HG03135 (cell line): ENCODE measurements at regions not wholly inside any gene's neighbourhood (a gene's known extent, or its start where the extent isn't known, plus 50 kb on each side); places are given as distances from the start of the nearest gene placed in this dataset.

Experiments used
- ATAC-seq: cut with Tn5 transposase; IDR thresholded peaks from one replicate; pipeline ENCODE4 v1.9.1; 2021; ENCODE audit warnings: mild to moderate bottlenecking, moderate library complexity; ENCODE audit not compliant: unreplicated experiment

DNA sequence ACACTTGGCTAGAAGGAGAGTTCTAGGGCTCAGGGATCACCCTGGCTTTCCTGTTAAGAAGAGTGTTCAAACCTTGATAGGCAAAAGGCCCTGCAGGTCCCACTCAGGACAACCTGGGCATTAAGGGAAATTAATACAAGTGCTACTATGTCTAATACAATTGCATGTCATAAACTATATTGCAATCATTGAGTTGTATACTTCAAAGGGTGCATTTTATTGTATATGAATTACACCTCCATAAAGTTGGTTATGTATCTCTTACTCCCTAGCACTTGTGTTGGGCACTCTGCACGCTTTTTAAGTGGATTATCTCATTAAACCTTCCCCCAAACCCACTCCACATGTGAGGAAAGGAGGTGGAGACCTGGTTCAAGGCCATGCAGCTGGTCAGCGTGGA, 172.1 kb upstream of the GLI2 start:
- ATAC-seq: no peak

DNA sequence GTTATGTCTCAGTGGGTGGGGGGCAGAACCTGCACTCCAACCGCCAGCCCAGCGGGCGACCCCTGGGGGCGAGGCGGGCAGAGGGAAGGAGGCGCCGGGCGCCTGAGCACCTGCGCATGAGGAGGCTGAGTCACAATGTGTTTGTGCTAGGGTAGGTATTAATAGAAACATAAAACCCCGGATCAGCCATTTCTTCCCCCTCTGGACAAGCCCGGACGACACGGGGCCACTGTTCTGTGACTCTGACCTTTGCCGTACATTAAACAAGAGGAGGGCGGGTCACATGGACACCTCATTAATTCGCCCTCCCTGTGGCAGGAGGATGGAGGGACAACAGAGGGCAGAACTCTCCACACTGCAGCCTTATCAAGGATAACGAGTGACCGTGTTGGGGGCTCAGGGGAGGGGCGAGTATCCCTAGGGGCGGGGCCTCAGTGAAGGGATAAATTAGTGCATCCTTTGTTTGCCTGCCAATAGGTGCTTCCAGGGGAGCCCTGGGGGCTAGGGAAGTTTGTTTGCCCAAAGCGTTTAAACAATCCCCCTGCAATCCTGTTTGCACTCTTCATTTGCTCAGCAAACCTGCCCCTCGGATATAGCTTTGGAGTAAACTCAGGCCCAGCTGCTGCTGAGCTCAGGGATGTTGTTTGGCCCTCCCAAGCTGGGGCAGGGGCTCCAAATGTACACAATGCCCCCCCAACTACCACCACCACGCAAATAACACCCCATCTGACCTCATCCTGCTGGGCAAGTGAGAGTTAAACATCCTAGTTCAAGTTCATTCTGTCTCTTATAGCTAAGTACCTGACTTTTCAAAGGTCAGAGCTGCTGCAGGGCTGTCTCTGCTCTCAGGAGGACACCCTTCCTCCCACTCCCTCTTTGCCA, 171.2 kb upstream of the GLI2 start:
- no peak for ATAC-seq

DNA sequence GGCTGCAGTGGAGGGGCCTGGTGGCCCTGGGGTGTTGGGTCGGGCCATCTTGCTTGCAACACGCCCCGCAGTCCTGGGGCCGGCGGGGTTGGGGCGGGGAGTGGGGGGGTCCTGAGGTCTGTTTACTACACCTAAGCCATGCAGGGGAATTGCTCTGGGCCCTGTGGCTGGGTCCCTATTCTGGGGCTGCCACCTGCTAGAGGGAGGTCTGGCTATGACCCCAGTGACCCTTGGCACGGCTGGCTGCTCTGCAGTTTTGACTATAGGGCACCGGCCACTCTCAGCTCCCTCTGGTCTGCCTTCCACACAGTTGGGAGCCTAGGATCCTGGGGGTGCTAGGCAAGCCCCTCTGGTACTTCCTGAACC, 170.6 kb upstream of the GLI2 start:
- no peak for ATAC-seq

DNA sequence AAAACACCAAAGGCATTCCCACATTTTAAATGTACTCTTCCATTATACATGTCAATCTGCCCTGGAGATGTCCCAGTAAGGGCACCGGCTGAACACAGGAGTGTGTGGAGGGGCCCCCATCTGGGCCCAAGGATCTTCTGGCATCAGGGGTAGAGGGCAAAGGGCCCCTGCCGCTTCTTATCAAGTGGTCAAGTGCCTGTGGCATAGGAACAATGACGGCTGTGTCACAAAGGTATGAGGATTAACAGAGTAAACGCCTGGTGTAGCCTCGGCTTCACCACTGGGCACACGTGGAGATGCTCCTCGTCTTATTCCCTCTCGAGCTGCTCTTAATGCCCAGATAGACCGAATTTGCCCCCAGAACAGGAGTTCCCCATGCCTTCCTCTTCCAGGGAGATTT, 169.7 kb upstream of the GLI2 start:
- ATAC-seq: no peak

DNA sequence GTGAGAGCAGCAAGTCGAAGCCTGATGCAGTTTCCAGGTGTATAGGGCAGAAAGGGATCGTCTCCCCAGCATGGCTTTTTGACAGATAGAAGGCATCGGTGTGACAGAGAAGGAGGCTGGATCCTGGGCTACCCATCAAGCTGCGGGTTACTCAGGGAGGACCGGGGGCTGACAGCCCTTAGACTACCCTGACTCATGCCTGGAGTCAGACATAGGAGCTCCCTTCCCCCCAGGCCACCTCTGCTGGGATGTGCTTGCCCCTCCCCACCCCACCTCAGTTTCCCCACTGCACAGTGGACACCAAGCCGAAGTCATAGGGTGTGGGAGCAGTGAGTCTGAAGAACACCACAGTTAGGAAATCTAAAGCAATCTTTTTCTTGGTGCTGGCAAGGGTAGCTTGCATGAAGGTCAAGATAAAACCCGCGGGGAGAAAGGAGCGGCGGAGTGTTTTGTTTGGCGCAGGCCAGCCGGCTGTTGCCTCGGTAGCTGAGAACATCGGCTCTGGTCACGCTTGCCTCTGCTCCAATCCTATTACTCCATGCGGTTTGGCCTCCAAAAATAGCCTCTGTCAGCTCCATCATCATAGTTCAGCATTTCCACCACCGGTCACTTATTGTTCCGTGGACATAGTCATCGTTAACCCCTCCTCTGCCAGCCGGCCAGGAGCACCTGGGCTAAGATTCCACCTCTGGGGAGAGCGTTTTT, 169.2 kb upstream of the GLI2 start:
- no peak for ATAC-seq

DNA sequence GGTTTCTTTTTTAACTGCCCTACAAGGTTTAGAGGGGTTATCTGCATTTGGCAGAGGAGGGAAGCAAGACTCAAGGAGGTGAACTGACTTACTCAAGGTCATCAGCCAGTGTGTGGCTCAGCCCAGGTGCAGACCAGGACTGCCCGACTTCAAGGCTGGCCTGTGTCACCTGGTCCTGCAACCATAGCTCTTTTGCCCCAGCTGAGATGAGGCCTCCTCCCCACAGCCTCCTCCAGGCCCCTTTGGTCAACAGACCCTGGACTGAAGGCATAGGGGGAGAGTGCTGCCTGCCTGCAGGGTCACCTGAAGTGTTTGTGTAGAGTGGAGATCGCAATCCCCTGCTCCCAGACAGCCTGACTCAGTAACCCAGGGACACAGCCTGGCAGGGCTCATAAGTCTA, 168.5 kb upstream of the GLI2 start:
- ATAC-seq: no peak

DNA sequence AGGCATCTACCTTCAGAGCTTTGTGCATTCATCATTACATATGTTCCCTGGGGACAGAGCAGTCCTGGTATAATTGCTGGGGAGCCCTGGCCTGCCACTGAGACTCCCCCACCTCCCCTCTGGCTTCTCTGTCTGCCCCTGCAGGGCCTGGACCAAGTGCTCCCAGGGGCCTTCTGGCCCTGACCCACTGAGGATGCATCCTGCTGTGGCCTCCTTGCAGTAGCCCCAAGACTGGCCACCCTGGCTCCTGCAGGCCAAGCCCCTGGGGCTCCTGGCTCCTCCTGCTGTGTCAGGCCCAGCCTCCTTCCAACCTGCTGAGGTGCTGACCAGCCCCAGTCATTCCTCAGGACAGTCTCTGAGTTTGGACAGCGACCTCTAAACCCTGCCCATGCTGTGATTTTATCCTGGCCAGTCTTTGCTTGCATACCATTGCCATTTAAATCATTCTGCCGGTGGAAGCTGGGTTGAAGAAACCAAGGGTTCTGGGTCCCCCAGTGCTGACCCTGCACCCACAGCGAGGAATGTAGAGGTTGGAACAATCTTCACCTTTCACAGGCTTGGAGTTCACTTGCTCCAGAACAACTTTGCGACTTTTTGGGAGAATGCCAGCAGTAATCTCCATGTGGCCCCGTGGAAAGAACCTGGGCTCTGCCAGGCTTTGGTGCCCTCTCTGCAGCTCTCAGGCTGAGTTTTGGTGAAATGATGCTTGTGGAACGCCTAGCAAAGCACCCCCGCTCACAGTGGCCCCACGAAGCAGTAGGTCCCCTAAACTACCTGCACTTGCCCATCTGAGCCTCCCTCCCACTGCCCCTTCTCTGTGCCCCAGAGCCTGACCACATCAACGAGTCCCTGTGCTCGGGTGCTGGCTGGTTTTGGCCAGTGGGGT, 167.3 kb upstream of the GLI2 start:
- ATAC-seq: no peak

DNA sequence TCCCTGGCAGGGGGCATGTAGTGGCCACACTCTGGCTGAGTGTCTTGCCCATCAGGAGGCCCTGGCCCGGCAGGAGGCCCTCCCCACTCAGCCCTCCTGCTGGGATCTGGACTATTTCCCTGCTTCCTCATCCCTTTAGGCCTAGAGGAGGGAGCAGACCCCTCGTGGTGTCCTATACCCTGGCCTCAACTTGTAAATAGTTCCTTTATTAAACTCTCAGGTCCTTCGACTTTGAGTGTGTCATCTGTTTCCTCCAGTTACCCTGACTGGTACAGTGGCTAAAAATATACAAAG, 166.7 kb upstream of the GLI2 start:
- ATAC-seq: no peak

DNA sequence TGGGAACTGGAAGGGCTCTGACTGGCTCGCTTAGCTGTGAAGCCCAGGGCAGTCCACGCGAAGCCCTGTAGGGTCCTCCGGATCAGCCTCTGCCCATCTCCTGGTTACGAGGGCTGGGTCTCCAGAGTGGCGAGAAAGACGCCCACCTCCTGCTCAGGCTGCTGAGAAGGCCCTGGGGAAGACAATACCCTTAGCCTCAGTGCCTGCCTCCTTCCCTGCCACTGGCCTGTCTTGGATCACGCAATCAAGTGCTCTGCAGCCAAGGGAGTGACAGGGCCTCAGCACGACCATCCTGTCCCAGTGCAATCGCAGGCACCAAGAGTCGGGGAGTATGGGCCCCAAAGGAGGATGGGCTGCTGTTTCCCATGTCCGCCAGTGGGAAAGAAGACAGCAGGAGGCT, 165.7 kb upstream of the GLI2 start:
- ATAC-seq: no peak

DNA sequence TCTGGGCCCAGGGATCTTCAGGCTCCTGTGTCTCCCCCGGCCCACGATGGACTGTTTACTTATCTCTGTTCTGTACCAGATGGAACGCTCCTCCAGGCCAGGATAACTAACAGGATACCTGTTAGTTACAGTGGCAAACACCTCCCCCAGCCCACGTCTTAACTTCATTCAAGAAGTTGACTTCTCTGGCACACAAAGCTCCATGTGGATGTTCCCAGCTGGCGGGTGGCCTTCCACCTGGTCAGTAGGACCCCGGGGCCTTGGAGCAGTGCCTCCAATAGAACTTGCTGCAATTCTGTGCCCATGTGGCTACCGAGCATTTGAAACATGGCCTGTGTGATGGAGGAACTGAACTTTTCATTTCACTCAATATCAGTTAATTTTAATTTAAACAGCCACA, 165.1 kb upstream of the GLI2 start:
- no peak for ATAC-seq

DNA sequence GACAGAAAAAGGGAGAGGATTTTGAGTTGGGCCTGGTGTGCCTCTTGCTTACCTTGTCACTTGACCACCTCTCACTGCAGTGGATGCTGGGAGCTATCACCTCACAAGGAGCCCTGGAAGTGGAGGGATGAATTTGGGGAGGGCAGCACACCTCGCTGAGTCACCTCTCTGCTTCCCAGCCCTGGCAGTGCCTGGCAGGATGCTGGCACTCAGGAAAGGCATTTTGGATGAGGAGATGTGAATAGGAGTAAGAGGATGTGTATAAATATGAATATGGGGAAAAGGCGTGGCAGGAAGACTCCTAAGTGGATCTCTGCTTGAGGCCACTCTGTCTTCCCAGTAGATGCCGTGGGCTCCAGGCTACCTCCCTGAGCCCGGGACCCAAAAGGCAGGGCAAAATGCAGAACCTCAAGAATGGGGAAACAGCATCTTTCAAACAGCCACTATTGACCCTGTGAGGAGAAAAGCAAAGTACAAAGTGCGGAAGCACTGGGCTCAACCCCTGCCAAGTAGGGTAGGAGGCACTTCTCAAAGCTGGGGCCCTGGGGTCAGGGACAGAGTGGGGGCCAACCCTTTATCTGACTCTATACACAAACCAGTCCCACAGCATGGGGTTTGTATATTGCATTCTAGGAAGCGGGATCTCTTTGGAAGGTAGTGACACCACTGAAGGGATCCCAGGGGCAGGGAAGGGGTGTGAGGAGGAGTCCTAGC, 164.5 kb upstream of the GLI2 start:
- no peak for ATAC-seq

DNA sequence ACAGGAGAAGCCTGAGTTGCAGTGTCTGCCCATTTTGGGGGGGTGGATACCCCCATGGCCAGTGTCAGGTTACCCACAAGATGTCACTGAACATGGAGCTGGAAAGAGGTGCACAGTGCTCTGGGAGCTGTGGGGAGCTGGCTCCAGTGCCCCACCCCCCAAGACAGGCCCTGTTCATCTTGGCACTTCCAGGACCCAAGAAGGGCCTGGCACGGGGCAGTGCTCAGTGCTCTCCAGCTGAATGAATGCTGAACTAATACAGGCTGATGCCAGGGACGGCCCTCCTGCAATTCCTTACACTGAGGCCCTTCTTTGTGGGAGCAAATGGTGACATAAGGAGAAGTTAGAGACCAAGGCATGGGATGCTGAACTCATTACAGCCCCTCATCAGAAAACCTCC, 163.4 kb upstream of the GLI2 start:
- ATAC-seq: no peak

DNA sequence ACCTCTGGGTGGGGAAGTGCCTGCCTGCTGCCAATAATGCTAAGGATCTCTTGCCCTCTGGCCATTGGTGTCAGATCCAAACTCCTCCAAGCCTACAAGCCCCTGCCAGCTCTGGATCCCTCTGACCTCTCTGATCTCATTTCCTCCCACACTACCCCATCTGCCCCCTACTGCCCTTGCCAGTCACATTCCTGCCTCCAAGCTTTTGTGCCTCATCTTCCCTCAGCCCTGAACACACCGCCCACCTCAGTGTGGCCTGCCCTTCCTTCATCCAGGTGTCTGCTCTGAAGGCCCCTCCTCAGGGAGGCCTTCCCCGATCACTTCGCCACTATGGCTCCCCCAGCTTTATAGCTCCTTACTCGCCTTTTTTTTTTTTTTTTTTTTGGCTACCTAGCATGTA, 161.0 kb upstream of the GLI2 start:
- ATAC-seq: no peak

DNA sequence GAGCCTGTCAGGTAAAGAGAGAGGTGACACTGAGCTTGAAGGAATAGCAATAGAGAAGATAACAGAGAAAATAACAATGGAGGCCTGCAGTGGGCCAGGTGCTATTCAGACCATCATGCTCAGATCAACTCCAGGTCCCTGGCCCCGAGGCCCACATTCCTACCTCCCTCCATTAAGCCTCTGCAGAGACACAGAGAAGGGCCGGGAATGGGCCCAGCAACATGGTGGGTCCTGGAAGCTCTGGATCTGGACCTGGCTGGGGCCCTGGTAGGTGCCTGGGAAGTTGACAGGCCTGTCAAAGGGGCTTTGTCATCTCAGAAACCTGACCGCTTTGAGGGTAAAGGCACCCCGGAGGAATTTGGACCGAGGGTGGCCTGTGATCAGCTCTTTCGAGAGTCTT, 159.7 kb upstream of the GLI2 start:
- no peak for ATAC-seq

DNA sequence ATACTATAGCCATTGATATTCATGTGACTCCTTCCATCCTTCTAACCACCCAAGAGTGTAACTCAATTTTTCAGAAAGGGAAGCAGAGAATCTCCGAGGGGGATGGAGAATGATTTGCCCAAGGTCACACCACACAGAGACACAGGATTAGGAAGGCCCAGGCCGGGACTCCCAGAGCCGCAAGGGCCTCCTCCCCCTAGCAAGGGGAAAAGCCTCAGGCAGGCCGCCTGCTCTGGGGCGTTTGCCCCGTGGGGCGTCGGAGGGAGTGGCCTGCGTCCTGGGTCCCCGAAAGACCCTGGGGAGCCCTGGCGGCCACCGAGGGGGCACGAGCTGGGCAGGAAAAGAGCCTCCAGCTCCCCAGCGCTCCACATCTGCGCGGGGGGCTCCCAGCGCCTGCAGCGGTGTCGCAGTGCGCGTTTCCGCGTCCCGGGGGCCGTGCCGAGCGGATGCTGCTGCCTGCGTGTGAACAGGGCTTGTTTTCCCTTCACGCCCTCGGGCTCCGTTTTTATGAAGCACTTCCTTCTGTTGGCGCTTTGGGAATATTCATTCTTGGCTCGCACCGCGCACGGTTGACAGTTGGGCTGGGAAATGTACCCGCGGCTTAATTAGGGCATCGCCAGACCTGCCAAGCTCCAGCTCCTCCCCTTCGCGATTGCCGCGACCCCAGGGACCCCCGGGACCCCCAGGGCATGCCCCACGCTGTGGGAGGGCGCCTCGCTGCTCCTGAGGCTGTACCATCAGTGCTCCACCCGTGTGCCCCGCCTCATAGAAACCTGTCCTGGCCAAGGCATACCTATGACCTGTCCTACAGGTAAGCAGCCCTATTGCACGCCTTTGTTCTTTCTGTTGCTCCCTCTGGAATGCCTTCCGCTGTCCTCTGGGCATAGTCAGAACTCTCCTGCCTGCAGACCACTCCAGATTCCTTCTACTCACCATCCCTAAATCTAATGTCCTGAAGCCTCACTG, 158.9 kb upstream of the GLI2 start:
- ATAC-seq: no peak

DNA sequence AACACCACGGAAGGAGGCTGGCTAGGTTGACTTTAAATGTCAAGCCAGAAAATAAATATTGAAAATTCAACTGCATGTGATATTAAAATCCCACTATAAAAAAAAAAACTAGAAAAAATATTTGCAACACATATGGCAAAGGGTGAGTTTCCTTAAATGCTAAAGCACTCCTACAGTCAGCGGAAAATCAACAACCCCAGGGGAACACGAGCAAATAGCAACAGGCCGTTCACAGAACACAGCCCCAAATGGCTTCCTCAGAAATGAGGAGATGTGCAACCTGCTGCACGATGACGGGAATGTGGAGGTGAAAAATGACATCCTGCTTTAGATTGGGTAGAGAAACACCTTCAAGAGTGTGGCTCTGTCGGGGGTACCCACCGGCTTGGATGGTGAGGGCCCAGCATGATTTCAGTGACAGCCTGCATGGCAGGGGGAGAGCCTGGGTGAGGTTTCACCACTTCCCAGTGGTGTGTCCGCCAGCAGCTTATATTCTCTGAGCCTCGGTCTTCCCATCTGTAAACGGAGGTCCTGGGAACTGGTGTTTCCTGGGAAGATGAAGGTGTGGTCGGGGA, 157.9 kb upstream of the GLI2 start:
- ATAC-seq: no peak

DNA sequence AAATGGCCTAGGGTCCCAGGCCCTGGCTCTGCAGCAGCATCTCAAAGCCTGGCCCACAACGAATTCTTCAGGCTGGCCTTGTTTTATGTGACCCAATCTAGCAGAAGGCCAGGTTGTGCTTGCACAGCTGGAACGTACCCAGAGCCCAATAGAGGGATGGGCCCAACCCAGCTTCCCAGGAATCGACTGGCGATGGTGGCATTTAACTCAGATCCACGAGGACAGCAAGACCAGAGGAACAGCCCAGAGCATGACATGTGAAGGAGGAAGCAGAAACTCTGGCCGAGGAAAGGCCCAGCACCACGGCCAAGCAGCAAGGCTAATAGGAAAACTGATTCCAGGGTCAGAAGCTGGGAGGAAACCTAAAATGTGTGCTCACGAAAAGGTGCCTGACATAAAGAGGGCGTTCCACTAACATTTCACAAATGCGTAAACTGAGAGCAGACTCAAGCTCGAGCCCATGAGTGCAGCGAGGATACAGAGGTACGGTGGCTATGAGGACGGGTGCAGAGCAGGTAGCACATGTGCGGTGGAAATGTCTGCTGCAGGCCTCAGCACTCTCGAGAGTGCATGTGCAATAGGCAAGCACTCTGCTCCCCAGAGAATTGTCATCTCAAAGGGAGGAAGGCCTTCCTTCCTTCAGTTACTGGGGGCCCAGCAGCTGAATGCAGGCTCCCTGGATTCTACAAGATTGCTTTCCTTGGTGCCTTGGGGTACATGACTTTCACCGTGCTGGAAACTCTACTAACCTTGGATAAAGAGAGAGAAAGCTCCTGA, 156.9 kb upstream of the GLI2 start:
- no peak for ATAC-seq

DNA sequence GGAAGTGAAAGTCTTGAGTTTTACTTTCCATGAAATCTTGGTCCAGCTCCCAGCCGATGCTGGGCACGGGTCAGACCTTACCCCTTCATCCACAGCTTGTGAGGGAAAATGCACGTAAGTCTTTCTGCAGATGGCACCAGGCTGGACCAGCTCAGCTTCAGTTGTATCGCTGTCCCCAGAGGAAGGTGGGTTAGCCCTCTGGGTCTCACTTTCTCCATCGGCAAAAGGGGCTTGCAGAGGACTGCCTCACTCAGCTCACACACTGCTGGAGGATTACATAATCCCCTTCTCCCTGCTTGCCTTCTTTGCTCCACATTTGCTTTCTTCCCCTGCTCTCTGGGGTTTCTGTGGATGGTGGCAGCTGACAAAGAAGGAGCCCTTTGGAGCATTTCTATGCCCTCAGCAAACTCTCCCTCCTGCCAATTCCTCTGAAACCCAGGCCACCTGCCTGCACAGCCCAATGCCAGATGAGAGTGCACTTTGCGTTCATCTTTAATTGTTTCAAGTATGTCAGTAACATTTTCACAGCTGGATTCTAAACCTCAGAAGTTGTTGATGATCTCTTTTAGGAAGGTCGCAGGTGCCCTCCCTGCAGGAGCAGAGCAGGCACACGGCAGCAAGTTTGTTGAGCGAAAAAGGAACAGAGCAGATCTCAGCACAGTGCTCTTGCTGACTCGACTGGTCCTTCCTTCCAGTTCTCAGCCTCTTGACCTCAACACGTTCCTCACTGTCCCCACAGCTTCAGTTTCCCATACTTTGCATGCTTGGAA, 155.6 kb upstream of the GLI2 start:
- no peak for ATAC-seq
